ENCODE measurements at regions not wholly inside any gene's neighbourhood (a gene's known extent, or its start where the extent isn't known, plus 50 kb on each side); places are given as distances from the start of the nearest gene placed in this dataset.

DNA sequence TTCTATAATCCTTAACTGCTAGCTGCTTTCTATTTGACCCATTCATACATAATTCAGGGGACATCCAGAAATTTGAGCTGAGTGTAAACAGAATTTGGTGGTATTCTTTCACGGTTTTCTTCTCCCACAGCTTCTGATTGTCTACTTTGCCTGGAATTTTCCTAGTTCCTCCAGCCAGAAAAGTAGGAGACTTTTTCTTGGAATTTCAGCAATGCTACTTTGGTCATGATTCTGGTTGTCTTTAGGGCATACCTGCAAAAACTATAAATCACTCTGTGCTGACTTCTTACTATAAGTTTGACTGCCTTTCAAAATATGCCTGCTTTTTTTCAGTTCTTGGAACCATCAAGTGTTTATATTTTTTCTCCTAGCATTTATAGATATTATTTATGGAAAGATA is 260.2 kb downstream of the TMEM38B start:
- TF ChIP-seq, protein P1, sequence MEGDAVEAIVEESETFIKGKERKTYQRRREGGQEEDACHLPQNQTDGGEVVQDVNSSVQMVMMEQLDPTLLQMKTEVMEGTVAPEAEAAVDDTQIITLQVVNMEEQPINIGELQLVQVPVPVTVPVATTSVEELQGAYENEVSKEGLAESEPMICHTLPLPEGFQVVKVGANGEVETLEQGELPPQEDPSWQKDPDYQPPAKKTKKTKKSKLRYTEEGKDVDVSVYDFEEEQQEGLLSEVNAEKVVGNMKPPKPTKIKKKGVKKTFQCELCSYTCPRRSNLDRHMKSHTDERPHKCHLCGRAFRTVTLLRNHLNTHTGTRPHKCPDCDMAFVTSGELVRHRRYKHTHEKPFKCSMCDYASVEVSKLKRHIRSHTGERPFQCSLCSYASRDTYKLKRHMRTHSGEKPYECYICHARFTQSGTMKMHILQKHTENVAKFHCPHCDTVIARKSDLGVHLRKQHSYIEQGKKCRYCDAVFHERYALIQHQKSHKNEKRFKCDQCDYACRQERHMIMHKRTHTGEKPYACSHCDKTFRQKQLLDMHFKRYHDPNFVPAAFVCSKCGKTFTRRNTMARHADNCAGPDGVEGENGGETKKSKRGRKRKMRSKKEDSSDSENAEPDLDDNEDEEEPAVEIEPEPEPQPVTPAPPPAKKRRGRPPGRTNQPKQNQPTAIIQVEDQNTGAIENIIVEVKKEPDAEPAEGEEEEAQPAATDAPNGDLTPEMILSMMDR (IDR thresholded peaks at IDR 0.05): no peak
- no peak for TF ChIP-seq POLR2A (IDR thresholded peaks at IDR 0.05)
- Histone ChIP-seq H3K27ac (no peak overlapping the region), H3K9me3 (no peaks in the 10 kb centered on the region), H3K4me3 (replicated peaks in 1 of 3) (no peak overlapping the region), H3K36me3 (no peaks in the 10 kb centered on the region), H3K4me1 (peaks cover 0 to 6% of the 10 kb centered on the region in 2 donors), H3K27me3 (no peaks in the 10 kb centered on the region)
- intact Hi-C loops (cut with DNase I): no loop called here
- DNase-seq: no peak
- WGBS, 2 donors: 73 to 82% methylated on average over 1 of the region's 1 CpG

DNA sequence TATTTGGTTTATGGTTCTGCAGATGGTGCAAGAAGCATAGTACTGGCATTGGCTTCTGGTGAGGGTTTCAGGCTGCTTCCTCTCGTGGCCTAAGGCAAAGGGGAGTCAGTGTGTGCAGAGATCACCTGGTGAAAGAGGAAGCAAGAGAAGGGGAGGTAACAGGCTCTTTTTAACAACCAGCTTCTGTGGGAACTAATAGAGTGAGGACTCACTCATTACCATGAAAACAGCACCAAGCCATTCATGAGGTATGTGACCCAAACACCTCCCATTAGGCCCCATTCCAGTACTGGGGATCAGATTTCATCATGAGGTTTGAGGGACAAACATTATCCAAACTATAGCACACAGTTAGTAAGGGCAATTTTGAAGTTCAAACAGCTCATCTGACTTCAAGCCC is 263.5 kb downstream of the TMEM38B start:
- H3K9me3 ChIP-seq: no peaks in the 10 kb centered on the region
- peak in 1 of 2 donors; percentile 13 for DNase-seq
- intact Hi-C loops (cut with DNase I): no loop called here
- H3K4me3 ChIP-seq (replicated peaks in 1 of 3): no peak overlapping the region
- TF ChIP-seq, protein P1 (IDR thresholded peaks at IDR 0.05): no peak
- TF ChIP-seq POLR2A (IDR thresholded peaks at IDR 0.05): no peak
- H3K4me1 ChIP-seq: peaks cover 0 to 6% of the 10 kb centered on the region in 2 donors
- 80 to 88% methylated on average over 1 of the region's 1 CpG for WGBS, 2 donors
- no peaks in the 10 kb centered on the region for H3K27me3 ChIP-seq
- no peak overlapping the region for H3K27ac ChIP-seq
- H3K36me3 ChIP-seq: no peaks in the 10 kb centered on the region

DNA sequence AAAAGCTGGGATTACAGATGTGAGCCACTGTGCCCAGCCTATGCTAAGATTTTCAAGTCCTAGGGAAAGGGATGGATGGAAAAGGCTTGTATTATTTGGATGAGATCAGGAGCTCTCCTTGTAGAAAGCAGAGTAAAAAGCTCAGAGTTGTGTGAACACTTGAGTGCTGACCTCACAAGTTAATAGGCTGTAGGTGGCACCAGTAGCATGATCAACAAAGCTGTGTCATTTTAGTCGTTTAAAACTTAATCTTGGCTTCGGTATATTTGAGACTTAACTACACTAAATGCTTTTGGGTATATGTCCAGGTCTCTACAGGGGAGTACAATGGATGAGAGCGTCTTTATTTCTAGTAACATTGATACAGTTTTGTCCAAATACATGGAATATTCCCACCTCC is 264.2 kb downstream of the TMEM38B start:
- Histone ChIP-seq H3K27ac (no peak overlapping the region), H3K9me3 (no peaks in the 10 kb centered on the region), H3K4me3 (replicated peaks in 1 of 3) (no peak overlapping the region), H3K4me1 (peaks cover 0 to 6% of the 10 kb centered on the region in 2 donors), H3K36me3 (no peaks in the 10 kb centered on the region), H3K27me3 (no peaks in the 10 kb centered on the region)
- intact Hi-C loops (cut with DNase I): no loop called here
- 60% methylated on average over 3 of the region's 3 CpGs for WGBS, 2 donors
- TF ChIP-seq, protein P1 (IDR thresholded peaks at IDR 0.05): no peak
- TF ChIP-seq POLR2A (IDR thresholded peaks at IDR 0.05): no peak
- DNase-seq: no peak

DNA sequence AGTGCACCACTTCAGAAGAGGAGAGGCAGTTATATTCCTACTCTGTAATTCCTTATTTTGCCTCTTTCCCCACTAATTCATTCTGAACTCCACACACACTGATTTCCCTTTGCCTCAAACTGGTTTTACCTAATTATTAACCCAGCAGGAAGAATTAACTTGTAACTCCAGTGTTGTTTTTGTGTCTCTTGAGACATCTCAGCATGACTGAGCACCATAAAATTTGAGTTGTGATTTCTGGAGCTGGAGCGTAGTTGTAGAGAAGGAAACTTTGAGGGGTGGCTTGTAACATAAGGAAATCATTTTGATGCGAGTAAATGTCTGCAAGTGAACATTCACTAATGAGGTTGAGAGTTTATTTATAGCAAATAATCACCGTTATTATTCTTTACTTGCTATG is 265.2 kb downstream of the TMEM38B start:
- intact Hi-C loops (cut with DNase I): no loop called here
- no peaks in the 10 kb centered on the region for H3K9me3 ChIP-seq
- H3K4me3 ChIP-seq (replicated peaks in 1 of 3): no peak overlapping the region
- no peak for DNase-seq
- 21 to 29% methylated on average over 3 of the region's 3 CpGs for WGBS, 2 donors
- H3K36me3 ChIP-seq: no peaks in the 10 kb centered on the region
- TF ChIP-seq POLR2A (IDR thresholded peaks at IDR 0.05): no peak
- TF ChIP-seq, protein P1 (IDR thresholded peaks at IDR 0.05): no peak
- H3K27me3 ChIP-seq: no peaks in the 10 kb centered on the region
- no peak overlapping the region for H3K27ac ChIP-seq
- peaks cover 0 to 6% of the 10 kb centered on the region in 2 donors for H3K4me1 ChIP-seq

DNA sequence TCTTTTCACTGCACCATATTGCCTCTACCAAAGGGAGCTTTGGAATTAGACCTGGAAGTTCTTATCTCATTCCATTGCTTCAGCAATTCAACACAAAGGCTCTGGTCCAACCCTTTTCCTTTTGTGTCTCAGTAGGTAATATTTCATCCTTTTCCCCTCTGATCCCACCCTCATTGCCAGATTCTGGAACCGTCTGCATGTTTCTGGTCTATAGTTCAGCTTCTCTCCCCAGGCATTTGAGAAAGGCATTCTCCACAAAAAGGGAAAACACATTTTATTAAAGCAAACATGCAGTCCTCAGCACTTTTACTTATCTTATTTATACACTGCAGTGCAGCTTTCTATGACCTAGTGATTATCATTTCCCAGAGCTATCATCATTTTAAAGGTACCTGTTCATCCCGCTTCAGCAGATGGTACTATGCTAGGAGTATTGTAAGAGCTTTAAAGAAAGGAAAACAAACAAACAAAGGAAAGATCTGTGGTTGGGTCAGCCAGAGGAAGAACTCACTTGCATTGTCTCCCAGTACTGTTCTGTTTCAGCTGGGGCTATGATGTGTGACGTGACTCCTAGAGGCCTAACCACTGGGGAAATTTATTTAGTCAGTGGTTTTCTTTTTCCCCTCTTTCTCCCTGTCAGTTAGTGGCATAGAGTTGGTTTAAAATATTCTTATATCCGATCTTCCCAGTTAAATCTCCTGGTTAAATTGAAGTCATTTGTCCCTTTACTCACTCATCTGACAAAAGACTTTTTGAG is 269.2 kb downstream of the TMEM38B start:
- no peak for DNase-seq
- intact Hi-C loops (cut with DNase I): no loop called here
- peaks cover 0 to 6% of the 10 kb centered on the region in 2 donors for H3K4me1 ChIP-seq
- 74 to 81% methylated on average over 4 of the region's 4 CpGs for WGBS, 2 donors
- H3K36me3 ChIP-seq: no peaks in the 10 kb centered on the region
- no peak overlapping the region for H3K27ac ChIP-seq
- no peaks in the 10 kb centered on the region for H3K9me3 ChIP-seq
- TF ChIP-seq POLR2A (IDR thresholded peaks at IDR 0.05): no peak
- TF ChIP-seq, protein P1 (IDR thresholded peaks at IDR 0.05): no peak
- H3K4me3 ChIP-seq (replicated peaks in 1 of 3): no peak overlapping the region
- no peaks in the 10 kb centered on the region for H3K27me3 ChIP-seq
